ENCODE measurements at regions not wholly inside any gene's neighbourhood (a gene's known extent, or its start where the extent isn't known, plus 50 kb on each side); places are given as distances from the start of the nearest gene placed in this dataset.

DNA sequence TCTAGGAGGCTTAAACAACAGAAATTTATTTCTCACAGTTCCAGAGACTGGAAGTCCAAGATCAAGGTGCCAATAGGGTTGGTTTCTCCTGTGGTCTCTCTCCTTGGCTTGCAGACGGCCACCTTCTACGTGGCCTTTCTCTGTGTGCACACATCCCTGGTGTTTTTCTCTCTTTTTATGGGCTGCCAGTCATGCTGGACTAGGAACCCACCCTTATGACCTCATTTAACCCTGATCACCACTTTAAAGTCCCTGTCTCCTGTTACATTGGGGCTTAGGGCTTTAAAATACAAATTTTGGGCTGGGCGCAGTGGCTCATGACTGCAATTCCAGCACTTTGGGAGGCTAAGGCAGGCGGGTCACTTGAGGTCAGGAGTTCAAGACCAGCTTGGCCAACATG lies 157.1 kb downstream of the TLE1 start:
- no peak for DNase-seq (ENCODE audit: low spot score)
- intact Hi-C loops (cut with DNase I), result no loop called here

- no peak for DNase-seq (ENCODE audit: low spot score)
- intact Hi-C loops (cut with DNase I), result no loop called here
Observed at GRCh38 chr9:81531511-81531910, 157.8 kb downstream of the TLE1 start.

DNA sequence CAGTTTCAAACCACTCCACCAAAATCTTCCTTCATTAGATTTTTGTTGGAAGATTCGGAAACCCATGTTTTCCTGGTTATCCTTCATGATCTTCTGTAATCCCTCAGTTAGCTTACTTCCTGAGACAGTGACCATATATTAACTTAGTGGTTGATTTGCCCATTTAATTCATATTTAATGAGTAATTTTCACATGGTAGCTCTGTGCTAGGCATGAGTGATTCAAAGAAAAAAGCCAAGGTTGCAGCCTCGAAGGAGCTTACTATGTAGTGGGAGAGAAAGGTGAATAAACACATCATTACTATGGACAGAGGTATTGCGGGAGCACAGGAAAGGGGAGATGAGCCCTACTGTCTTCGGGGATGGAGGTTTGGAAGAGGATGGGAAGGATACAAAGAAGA lies 158.5 kb downstream of the TLE1 start:
- intact Hi-C loops (cut with DNase I), result no loop called here
- DNase-seq (ENCODE audit: low spot score), result no peak

GRCh38 chr9:81530310-81530810 lies 159.0 kb downstream of the TLE1 start:
- DNase-seq (ENCODE audit: low spot score), result no peak
- intact Hi-C loops (cut with DNase I), result no loop called here

DNA sequence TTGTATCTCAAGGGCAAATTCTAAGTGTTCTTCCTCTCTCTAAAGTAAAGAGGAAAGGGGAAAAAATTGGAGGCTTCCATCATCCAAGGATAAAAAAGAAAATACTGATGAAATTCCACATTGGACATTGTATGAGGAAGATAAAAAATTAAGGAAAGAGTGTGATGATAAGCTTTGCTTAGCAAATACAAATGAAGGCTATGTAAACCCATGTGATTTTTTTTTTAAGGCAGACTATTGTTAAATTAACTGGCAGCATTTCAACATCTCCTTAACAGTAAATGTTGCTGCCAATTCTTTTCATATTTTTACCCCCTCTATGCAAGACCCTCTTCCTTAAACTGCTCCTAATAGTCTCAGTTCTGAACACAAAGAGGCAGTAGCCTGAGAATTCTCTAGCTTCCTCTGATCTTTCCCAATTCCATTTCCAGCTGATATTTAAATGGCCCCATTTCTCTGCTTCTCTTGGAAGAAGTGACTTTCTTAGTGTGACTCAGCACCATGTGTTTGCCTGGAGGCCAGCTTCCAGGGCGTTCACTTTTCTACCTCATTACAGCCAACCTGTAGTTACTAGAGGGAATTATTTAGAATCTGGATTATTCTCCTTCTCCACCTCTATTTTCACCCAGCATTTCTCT lies 159.7 kb downstream of the TLE1 start:
- intact Hi-C loops (cut with DNase I), result no loop called here
- no peak for DNase-seq (ENCODE audit: low spot score)

GRCh38 chr9:81526587-81526986 lies 162.8 kb downstream of the TLE1 start:
- no peak for DNase-seq (ENCODE audit: low spot score)
- intact Hi-C loops (cut with DNase I), result no loop called here

DNA sequence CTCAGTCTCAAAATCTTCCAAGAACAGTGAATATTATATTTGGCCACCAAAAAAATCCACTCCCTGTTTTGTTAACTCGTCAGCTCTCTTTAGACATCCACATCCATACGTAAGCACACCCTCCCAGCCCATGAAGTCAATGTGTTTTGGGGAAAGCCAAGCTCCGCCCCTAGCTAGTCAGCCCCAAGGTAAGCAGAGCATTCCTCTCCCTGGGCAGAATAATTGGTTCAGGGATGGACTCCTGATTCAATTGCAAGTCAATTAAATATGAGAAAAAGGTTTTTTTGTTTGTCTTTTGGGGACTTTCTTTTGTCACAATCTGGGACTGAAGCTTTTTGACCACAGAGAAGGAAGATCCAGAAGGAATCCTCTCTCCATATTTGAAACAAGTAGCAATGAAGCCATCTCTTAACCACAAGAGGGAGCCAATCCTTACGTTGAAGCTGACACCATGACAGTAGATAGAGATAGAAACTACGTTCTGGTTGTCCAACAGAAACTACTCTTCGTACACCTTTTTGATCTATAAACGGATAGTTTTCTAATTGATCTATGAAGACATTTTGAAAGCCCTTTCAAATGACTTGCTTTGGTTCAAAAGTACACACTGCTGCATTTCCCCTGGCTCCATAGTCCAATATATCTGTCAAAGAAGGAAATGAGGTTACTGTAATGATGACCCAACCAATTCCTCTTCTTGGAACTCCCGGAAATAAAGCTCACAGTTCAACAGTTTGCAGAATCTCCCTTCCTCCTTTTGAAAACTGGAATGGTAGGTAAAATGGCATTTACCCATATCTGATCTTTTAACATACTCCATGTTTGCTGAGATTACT lies 166.4 kb downstream of the TLE1 start:
- DNase-seq (ENCODE audit: low spot score), result no peak
- intact Hi-C loops (cut with DNase I), result no loop called here

- DNase-seq (ENCODE audit: low spot score), result no peak
- intact Hi-C loops (cut with DNase I), result no loop called here
Observed at GRCh38 chr9:81521892-81522291, 167.5 kb downstream of the TLE1 start.

GRCh38 chr9:81519816-81520495 lies 169.4 kb downstream of the TLE1 start:
- DNase-seq (ENCODE audit: low spot score), result no peak
- intact Hi-C loops (cut with DNase I), result no loop called here

- intact Hi-C loops (cut with DNase I), result no loop called here
Observed at GRCh38 chr9:81517954-81518353, 171.4 kb downstream of the TLE1 start.

DNA sequence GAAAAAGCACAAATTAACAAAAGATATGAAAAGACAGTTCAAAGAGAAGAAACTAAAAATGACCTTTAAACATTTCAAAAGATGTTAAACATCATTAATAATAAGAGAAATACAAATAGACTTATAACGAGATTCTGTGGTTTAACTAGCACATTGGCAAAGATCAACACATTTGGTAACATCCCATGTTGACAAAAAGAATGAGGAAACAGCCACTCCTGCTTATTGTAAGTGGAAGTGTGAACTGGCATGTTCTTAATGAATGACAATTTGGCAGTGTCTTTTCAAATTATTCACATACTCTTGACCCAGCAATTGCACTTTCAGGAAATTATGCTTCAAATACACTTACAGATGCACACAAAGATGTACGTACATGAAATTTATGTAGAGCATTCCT lies 176.3 kb downstream of the TLE1 start:
- no peak for DNase-seq (ENCODE audit: low spot score)
- intact Hi-C loops (cut with DNase I), result no loop called here

More at GRCh38 chr9:81517954-81518353, 171.4 kb downstream of the TLE1 start:
- no peak for DNase-seq (ENCODE audit: low spot score)

DNA sequence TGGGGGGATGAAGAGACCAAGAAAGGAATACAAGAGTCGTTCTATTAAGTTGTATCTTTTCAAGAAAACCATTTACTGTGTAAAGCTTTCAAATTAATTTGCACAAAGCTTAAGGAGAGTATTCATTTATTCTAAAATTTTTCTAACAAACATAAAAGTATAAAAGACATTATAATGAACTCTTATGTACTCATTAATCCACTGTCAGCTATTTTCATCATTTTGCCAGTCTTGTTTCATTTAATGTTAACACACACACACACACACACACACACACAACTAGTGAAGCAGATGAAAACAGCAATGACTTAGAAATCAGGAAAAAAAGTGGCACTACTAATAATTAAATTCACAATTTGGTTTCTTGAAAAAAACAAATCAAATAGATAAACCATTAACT lies 176.7 kb downstream of the TLE1 start:
- intact Hi-C loops (cut with DNase I), result no loop called here
- DNase-seq (ENCODE audit: low spot score), result no peak

DNA sequence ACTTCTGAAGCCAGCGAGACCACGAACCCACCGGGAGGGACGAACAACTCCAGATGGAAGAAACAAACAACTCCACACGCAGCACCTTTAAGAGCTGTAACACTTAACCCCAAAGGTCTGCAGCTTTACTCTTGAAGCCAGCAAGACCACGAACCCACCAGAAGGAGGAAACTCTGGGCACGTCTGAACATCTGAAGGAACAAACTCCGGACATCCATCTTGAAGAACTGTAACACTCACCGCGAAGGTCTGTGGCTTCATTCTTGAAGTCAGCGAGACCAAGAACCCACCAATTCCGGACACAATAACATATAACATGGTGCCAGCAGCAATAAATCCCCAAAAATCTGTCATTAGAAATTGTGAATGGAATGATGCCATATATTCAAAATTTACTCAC lies 180.9 kb downstream of the TLE1 start:
- DNase-seq (ENCODE audit: low spot score), result no peak
- intact Hi-C loops (cut with DNase I), result no loop called here

GRCh38 chr9:81506941-81507864 lies 182.1 kb downstream of the TLE1 start:
- DNase-seq (ENCODE audit: low spot score), result no peak
- intact Hi-C loops (cut with DNase I), result no loop called here

- intact Hi-C loops (cut with DNase I), result no loop called here
- DNase-seq (ENCODE audit: low spot score), result no peak
Observed at GRCh38 chr9:81499594-81499993, 189.8 kb downstream of the TLE1 start.

DNA sequence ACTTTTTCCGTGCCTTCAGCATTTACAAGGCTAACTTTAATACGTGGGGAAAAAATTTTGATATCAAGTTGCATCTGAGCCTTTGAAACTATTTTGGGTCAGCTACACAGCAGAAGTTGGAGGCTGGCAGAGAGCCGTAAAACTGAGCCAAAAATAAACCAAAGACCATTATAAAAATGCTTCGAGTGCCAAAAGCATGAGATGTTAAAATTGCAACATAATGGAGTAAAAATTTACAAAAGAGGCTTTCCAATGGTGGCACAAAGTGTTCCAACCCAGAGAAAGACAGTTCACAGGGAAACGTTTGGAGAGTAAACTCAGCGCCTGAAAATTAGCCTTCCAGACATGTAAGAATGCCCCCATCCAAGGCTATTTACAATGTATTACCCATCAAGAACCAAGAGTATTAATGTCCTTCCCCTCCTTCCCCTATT lies 190.3 kb downstream of the TLE1 start:
- intact Hi-C loops (cut with DNase I), result no loop called here
- no peak for DNase-seq (ENCODE audit: low spot score)

- intact Hi-C loops (cut with DNase I), result no loop called here
- no peak for DNase-seq (ENCODE audit: low spot score)
Observed at GRCh38 chr9:81498576-81498975, 190.8 kb downstream of the TLE1 start.

- DNase-seq (ENCODE audit: low spot score), result no peak
- intact Hi-C loops (cut with DNase I), result no loop called here
Observed at GRCh38 chr9:81497091-81497490, 192.3 kb downstream of the TLE1 start.

GRCh38 chr9:81492710-81493447 lies 196.5 kb downstream of the TLE1 start:
- no peak for DNase-seq (ENCODE audit: low spot score)
- intact Hi-C loops (cut with DNase I), result no loop called here
